ENCODE measurements at regions not wholly inside any gene's neighbourhood (a gene's known extent, or its start where the extent isn't known, plus 50 kb on each side); places are given as distances from the start of the nearest gene placed in this dataset.
"Not testable (repeated sequence)": the region's sequence is repeated elsewhere in the genome, so short reads cannot be mapped to it uniquely, and the experiment has no call there.

DNA sequence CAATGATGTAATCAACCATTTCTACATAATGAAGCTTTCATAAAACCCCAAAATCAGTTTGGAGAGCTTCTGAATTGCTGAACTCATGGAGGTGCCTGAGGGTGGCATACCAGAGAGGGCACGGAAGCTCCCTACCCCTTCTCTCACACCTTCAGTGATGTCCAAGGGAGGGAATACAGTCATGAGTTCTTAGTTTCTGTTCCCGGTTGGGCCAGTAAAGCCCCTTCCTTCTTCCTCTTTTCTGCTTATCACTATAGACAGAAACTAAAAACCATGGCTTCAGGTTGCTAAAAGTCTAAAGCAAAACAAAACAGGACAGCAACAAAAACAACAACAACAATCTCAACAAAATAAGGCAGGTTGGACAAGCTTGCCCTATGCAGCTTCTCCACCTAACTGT is 260.0 kb downstream of the SPATA31A6 start:
- ATAC-seq; POLR2A ChIA-PET; H3K27me3 Mint-ChIP-seq; H3K4me1 Mint-ChIP-seq (ENCODE audit: low read depth); H3K9me3 Mint-ChIP-seq; CTCF ChIA-PET; H3K36me3 Mint-ChIP-seq (ENCODE audit: low read depth); H3K27ac Mint-ChIP-seq; H3K4me3 Mint-ChIP-seq; intact Hi-C loops (cut with micrococcal nuclease); DNase-seq: not testable (repeated sequence)

DNA sequence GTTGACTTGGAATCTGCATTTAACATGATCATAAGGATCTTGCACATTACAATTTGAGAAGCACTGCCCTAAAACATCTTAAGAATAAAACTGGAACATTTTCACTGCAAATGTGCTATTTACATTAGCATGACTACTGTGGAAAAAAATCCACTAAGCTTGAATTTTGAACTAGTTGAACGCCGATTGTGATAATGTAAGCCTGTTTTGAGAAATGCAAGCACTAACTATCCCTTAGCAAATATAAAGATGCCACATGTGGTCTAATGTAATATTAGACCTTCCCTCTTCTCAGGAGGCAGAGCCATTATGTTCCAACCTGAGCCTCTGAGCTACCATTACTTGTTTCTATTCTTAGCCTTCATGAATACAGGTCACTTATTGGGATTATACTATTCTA is 278.0 kb downstream of the SPATA31A6 start:
- CTCF ChIA-PET; H3K27ac Mint-ChIP-seq; H3K9me3 Mint-ChIP-seq; DNase-seq; POLR2A ChIA-PET; H3K4me1 Mint-ChIP-seq (ENCODE audit: low read depth); intact Hi-C loops (cut with micrococcal nuclease); H3K4me3 Mint-ChIP-seq; ATAC-seq; H3K36me3 Mint-ChIP-seq (ENCODE audit: low read depth); H3K27me3 Mint-ChIP-seq: not testable (repeated sequence)

DNA sequence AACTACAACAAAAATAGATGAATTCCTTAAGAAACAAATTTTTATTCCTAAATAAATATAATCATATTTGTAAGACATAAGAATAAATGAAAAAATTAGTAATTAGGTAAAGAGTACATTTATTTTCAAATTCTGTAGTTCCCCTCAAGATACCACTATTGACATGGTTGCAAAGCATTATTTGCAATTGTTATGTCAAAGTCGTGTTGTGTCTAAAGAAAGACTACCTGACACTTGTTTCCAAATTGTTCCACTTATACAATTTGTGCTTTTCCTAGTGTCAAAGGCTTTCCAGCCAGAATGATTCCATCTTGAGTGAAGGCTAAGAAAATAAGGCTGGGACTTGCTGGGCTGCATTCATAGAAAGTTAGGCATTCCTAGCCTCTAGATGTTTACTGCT is 278.4 kb downstream of the SPATA31A6 start:
- CTCF ChIA-PET; H3K4me1 Mint-ChIP-seq (ENCODE audit: low read depth); H3K27ac Mint-ChIP-seq; H3K9me3 Mint-ChIP-seq; H3K36me3 Mint-ChIP-seq (ENCODE audit: low read depth); intact Hi-C loops (cut with micrococcal nuclease); H3K4me3 Mint-ChIP-seq; ATAC-seq; DNase-seq; POLR2A ChIA-PET; H3K27me3 Mint-ChIP-seq: not testable (repeated sequence)

DNA sequence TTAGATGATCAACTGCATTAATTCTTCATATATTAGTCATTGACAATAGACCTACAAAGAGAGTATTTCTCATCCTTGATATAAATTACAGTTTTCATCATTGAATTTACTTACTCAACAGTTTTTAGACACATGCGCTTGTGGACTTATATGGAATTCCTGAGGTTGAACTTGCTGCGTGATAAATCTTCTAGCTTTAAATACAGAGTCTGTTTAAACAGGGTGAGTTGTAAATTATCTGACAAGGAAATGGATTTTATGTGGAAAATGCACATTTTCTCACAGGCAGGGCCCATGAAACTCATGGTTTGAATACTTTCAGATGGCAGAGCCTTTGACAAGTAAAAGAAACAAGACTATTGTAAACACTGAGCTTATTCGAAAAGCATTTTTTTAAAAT is 280.5 kb downstream of the SPATA31A6 start:
- intact Hi-C loops (cut with micrococcal nuclease); ATAC-seq; POLR2A ChIA-PET; DNase-seq; H3K4me3 Mint-ChIP-seq; H3K27ac Mint-ChIP-seq; H3K36me3 Mint-ChIP-seq (ENCODE audit: low read depth); CTCF ChIA-PET; H3K4me1 Mint-ChIP-seq (ENCODE audit: low read depth); H3K9me3 Mint-ChIP-seq; H3K27me3 Mint-ChIP-seq: not testable (repeated sequence)

DNA sequence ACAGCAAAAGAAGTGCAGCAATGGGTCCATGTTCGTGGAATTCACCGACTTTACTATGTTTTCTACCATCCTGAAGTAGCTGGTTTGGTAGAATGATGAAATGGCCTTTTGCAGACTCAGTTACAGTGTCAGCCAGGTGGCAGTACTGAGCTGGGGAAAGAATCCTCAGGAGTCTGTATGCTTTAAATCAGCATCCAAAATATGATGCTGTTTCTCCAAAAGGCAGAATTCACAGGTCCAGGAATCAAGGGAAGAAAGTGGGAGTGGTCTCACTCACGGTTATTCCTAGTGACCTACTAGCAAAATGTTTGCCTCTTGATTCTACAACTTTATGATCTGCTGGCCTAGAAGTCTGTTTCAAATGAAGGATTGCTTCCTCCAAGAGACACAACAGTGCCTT is 287.1 kb downstream of the SPATA31A6 start:
- H3K4me3 Mint-ChIP-seq; H3K4me1 Mint-ChIP-seq (ENCODE audit: low read depth); H3K27me3 Mint-ChIP-seq; H3K27ac Mint-ChIP-seq; POLR2A ChIA-PET; DNase-seq; intact Hi-C loops (cut with micrococcal nuclease); ATAC-seq; CTCF ChIA-PET; H3K9me3 Mint-ChIP-seq; H3K36me3 Mint-ChIP-seq (ENCODE audit: low read depth): not testable (repeated sequence)

DNA sequence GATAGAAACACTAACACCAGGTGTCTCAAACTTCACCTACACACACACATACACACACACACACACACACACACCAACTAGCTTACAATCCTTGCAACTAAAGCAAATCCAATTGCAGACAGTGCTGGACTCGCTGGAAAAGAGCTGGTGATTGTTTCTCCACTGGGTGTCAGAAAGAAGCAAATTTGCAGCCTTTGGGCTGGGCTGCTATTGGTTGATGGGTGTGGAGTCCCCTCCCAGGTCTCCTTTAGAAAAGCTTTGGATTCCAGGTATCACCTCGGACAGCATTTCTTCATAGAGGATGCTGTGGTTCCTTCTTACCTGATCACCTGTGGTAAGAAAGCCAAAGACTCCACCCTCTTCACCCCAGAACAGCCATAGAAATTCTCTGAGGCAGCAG is 307.5 kb downstream of the SPATA31A6 start:
- H3K4me1 Mint-ChIP-seq (ENCODE audit: low read depth); H3K9me3 Mint-ChIP-seq; DNase-seq; POLR2A ChIA-PET; H3K27me3 Mint-ChIP-seq; ATAC-seq; CTCF ChIA-PET; intact Hi-C loops (cut with micrococcal nuclease); H3K4me3 Mint-ChIP-seq; H3K36me3 Mint-ChIP-seq (ENCODE audit: low read depth); H3K27ac Mint-ChIP-seq: not testable (repeated sequence)

DNA sequence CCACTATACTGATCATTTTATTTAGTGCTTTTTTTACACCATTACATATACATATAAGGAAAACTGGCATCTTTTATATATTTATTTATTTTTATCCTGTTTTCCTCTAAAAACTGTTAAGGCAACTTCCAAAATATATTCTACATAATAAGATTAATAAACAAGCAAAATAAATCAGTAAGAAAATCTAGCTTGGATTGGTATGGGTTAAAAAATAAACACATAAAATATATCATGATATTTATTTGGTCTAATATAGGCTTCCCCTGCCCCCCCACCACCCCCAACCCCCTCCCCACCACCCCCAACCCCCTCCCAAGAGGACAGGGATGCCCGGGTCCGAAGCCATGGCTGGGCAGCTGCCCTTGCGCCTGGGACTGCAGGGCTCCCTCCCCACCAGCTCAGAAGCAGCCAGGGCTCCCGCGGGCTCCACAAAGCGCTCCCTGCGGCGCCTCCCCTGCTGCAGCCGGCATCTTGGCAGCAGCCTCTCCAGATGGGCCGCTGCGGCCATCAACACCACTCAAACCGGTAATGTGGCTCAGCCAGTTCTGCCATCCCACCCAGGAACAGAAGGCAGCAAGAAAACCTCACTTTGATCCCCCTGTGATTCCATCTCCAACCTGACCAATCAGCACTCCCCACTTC is 319.3 kb downstream of the SPATA31A6 start:
- H3K27ac Mint-ChIP-seq; H3K27me3 Mint-ChIP-seq; DNase-seq; intact Hi-C loops (cut with micrococcal nuclease); H3K36me3 Mint-ChIP-seq (ENCODE audit: low read depth); H3K4me1 Mint-ChIP-seq (ENCODE audit: low read depth); ATAC-seq; H3K4me3 Mint-ChIP-seq; CTCF ChIA-PET; H3K9me3 Mint-ChIP-seq; POLR2A ChIA-PET: not testable (repeated sequence)

DNA sequence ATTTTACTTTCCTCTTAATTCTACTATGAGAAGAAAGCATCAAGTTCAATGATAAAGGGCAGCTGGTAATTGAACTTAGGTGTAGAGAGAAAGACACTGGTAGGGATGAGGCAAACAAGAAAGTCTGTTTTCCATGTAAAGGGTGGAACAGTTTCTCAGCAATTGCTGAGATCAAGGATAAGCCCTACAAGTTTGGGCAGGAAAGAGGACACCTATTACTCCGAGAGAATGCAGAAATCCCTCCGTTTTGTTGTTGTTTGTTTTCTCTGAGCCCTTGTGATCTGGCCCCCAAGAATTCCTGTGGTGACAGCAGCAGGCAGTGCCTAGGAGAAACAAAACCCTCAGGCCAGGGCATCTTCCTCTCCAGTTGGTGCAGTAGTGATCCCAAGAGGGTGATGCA is 324.7 kb downstream of the SPATA31A6 start:
- POLR2A ChIA-PET; CTCF ChIA-PET; H3K4me3 Mint-ChIP-seq; H3K27ac Mint-ChIP-seq; H3K27me3 Mint-ChIP-seq; intact Hi-C loops (cut with micrococcal nuclease); DNase-seq; H3K36me3 Mint-ChIP-seq (ENCODE audit: low read depth); ATAC-seq; H3K9me3 Mint-ChIP-seq; H3K4me1 Mint-ChIP-seq (ENCODE audit: low read depth): not testable (repeated sequence)

DNA sequence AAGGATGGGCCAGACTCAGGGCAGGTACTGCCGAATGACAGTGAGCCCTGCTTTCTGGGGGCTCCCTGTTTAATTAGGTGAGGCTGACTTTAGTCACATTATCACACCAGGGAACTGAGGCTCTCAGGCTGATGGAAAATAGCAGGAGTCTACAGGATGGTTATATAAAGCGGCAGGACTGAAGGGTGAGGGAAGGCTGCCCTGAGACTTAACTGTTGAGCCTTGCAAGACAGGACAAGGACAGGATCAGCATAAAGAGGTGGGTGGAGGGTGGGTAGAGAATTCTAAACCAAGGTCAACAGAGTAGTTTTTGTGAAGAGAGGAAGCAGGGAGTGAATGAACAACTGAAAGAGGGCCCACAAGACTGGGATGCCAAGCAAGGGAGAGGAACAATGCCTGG is 330.1 kb downstream of the SPATA31A6 start:
- H3K27ac Mint-ChIP-seq; ATAC-seq; H3K27me3 Mint-ChIP-seq; H3K36me3 Mint-ChIP-seq (ENCODE audit: low read depth); intact Hi-C loops (cut with micrococcal nuclease); H3K4me1 Mint-ChIP-seq (ENCODE audit: low read depth); CTCF ChIA-PET; DNase-seq; POLR2A ChIA-PET; H3K9me3 Mint-ChIP-seq; H3K4me3 Mint-ChIP-seq: not testable (repeated sequence)

DNA sequence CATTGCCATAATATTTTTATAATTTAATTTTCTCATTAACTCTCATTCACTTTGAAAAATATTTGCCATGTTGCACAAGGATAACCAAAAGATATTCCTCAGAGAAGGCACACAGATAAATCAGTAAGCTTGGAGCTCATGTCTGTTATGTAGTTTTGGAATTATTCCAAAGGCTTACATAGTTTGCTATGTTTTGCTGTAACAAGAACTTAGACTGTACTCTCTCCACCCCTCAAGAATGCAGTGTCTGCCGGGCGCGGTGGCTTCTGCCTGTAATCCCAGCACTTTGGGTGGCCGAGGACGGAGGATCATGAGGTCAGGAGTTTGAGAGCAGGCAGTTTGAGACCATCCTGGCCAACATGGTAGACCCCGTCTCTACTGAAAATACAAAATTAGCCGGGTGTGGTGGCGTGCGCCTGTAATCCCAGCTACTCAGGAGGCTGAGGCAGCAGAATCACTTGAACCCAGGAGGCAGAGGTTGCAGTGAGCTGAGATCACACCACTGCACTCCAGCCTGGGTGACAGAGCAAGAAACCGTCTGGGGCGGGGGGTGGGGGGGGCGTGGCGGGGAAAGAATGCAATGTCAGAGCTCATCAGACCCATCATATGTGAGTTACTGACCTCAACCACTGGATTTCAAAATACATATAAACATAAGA is 351.0 kb downstream of the SPATA31A6 start:
- H3K36me3 Mint-ChIP-seq (ENCODE audit: low read depth); intact Hi-C loops (cut with micrococcal nuclease); H3K27ac Mint-ChIP-seq; POLR2A ChIA-PET; DNase-seq; H3K9me3 Mint-ChIP-seq; ATAC-seq; H3K27me3 Mint-ChIP-seq; CTCF ChIA-PET; H3K4me3 Mint-ChIP-seq; H3K4me1 Mint-ChIP-seq (ENCODE audit: low read depth): not testable (repeated sequence)

DNA sequence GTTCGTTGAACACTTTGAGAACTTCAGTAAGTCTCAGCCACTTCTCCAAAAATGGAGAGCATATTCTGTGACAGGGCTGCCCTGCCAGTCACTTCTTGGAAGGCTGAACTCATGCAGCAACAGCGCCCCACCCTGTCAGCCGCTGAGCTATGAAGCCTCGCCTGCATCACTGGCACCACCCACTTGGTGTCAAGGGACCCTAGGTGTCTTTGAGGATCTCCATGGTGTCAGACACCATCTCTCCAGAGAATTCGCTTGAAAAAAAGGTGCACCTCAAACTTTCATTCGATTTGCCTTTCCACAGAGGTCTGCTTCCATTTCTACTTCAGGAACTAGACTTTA is 351.5 kb downstream of the SPATA31A6 start:
- intact Hi-C loops (cut with micrococcal nuclease); ATAC-seq; H3K9me3 Mint-ChIP-seq; CTCF ChIA-PET; H3K27me3 Mint-ChIP-seq; POLR2A ChIA-PET; H3K4me3 Mint-ChIP-seq; H3K4me1 Mint-ChIP-seq (ENCODE audit: low read depth); H3K36me3 Mint-ChIP-seq (ENCODE audit: low read depth); H3K27ac Mint-ChIP-seq: not testable (repeated sequence)
- peak; percentile 10 for DNase-seq
